Endothelial cell (in vitro differentiated cells): ENCODE measurements at regions not wholly inside any gene's neighbourhood (a gene's known extent, or its start where the extent isn't known, plus 50 kb on each side); places are given as distances from the start of the nearest gene placed in this dataset.
A peak's percentile ranks its signal among the peaks of the same experiment; 100 is the strongest.

Experiments
- DNase-seq: peaks from one replicate; pipeline ENCODE4 v3.0.0; 2021; ENCODE audit warnings: low spot score
- H3K27ac Mint-ChIP-seq: one replicate; pipeline ENCODE4 v1.8.0; 2021; ENCODE audit warnings: mixed read lengths, inconsistent platforms; ENCODE audit not compliant: unreplicated experiment
- H3K27me3 Mint-ChIP-seq: one replicate; pipeline ENCODE4 v1.8.0; 2021; ENCODE audit warnings: mild to moderate bottlenecking, moderate library complexity, mixed read lengths, inconsistent platforms; ENCODE audit not compliant: unreplicated experiment
- H3K36me3 Mint-ChIP-seq: one replicate; pipeline ENCODE4 v1.8.0; 2021; ENCODE audit warnings: mild to moderate bottlenecking, low read depth, mixed read lengths, inconsistent platforms; ENCODE audit not compliant: unreplicated experiment
- H3K4me1 Mint-ChIP-seq: one replicate; pipeline ENCODE4 v1.8.0; 2021; ENCODE audit warnings: mild to moderate bottlenecking, mixed read lengths, inconsistent platforms; ENCODE audit not compliant: unreplicated experiment
- H3K4me3 Mint-ChIP-seq: one replicate; pipeline ENCODE4 v1.8.0; 2021; ENCODE audit warnings: mild to moderate bottlenecking, mixed read lengths, inconsistent platforms; ENCODE audit not compliant: unreplicated experiment
- H3K9me3 Mint-ChIP-seq: one replicate; pipeline ENCODE4 v1.8.0; 2021; ENCODE audit warnings: mixed read lengths, inconsistent platforms; ENCODE audit not compliant: unreplicated experiment
- TF ChIP-seq, protein P1 (sequence below): fragments of 200-600 bp; sonication (generic); IDR thresholded peaks from one replicate; pipeline ENCODE4 v1.5.0; 2021; ENCODE audit warnings: antibody characterized with exemption; ENCODE audit not compliant: unreplicated experiment

DNA sequence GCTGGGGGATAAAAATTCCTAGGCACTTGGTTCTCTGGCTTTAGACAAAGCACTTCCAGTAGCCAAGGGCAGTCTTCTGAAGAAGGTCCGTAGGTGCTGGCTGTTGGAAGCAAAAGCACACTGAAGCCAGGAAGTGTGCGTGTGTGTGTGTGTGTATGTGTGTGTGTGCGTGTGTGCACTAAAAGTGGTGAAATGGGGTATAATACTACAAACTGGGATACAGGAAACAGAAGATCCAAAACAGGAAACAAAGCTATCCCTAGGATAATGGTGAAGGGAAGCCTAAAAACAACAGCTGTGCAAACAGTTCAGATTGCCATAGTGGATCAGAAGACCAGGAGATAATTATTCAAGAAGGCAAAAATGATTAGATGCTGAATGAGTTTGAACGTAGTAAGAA, 103.4 kb downstream of the IL20RB start:
- TF ChIP-seq, protein P1, sequence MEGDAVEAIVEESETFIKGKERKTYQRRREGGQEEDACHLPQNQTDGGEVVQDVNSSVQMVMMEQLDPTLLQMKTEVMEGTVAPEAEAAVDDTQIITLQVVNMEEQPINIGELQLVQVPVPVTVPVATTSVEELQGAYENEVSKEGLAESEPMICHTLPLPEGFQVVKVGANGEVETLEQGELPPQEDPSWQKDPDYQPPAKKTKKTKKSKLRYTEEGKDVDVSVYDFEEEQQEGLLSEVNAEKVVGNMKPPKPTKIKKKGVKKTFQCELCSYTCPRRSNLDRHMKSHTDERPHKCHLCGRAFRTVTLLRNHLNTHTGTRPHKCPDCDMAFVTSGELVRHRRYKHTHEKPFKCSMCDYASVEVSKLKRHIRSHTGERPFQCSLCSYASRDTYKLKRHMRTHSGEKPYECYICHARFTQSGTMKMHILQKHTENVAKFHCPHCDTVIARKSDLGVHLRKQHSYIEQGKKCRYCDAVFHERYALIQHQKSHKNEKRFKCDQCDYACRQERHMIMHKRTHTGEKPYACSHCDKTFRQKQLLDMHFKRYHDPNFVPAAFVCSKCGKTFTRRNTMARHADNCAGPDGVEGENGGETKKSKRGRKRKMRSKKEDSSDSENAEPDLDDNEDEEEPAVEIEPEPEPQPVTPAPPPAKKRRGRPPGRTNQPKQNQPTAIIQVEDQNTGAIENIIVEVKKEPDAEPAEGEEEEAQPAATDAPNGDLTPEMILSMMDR = no peak
- Mint-ChIP-seq H3K4me1 (peaks cover 47% of the 10 kb centered on the region), H3K4me3 (no peak overlapping the region), H3K27ac (peak overlapping the region; percentile 97), H3K27me3 (peaks cover 2% of the 10 kb centered on the region), H3K9me3 (no peaks in the 10 kb centered on the region), H3K36me3 (no peaks in the 10 kb centered on the region)
- peak; percentile 64 for DNase-seq

DNA sequence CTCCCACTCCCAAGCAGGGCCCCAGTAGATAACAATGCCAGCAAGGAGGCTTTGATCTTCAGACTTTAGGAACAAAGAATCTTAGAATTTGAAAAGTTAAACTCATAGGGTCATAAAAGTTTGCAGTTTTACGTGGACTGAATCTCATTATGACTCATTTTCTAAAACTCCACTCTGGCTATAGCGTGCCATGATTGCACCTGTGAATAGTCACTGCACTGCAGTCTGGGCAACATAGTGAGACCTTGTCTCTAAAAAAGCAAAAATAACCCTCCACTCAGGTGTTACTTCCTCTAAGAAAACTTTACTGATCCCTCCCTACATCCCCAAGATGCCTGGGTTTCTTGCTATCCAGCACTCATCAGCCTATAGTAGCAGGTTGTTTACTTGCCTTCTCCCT, 104.5 kb downstream of the IL20RB start:
- no peaks in the 10 kb centered on the region for H3K36me3 Mint-ChIP-seq
- no peak for DNase-seq
- TF ChIP-seq, protein P1 = no peak
- H3K9me3 Mint-ChIP-seq = no peaks in the 10 kb centered on the region
- H3K27me3 Mint-ChIP-seq = peaks cover 2% of the 10 kb centered on the region
- H3K4me3 Mint-ChIP-seq = no peak overlapping the region
- peaks cover 57% of the 10 kb centered on the region for H3K4me1 Mint-ChIP-seq
- peak overlapping the region; percentile 97 for H3K27ac Mint-ChIP-seq

DNA sequence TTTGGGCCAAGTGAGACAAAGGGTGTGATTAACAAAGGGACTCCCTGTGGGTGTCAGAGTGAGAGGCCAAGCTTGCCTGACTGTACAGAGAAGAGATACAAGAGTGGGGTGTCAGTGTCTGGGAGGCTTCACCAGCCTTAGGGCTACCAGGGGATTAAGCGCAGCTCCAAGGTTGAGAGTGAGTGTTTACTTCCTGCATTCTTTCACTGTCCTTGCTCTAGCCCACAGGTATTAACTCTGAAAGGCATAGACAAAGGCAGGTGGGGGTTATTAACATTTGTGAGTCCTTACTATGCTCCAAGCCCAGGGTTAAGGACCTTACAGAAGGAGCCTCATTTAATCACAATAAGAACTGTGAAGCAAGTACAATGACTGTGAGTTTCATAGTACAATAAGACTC, 107.6 kb downstream of the IL20RB start:
- Mint-ChIP-seq H3K4me1 (peaks cover 64% of the 10 kb centered on the region), H3K27ac (no peak overlapping the region), H3K9me3 (no peaks in the 10 kb centered on the region), H3K36me3 (no peaks in the 10 kb centered on the region), H3K27me3 (no peaks in the 10 kb centered on the region), H3K4me3 (no peak overlapping the region)
- DNase-seq = no peak
- TF ChIP-seq, protein P1 = no peak

DNA sequence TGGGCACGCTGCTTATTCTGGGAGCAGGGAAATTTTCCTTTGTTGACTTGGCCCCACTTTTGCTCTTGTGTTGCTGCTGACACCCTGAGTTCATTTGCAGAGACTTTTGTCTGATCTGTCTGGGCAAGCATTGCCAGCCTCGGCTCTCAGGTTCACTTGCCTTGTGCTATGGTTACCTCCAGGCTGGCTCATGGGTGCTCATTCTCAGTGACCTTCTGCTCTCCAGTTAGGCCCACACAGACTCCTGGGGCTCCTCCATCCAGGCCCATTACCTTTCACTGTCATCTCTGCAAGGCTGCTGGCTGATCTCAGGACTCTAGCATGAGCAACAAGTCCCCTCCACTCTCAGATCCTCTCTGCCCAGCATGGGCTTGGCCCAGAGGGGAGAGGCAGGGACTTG, 108.3 kb downstream of the IL20RB start:
- H3K9me3 Mint-ChIP-seq = no peaks in the 10 kb centered on the region
- no peak overlapping the region for H3K4me3 Mint-ChIP-seq

DNA sequence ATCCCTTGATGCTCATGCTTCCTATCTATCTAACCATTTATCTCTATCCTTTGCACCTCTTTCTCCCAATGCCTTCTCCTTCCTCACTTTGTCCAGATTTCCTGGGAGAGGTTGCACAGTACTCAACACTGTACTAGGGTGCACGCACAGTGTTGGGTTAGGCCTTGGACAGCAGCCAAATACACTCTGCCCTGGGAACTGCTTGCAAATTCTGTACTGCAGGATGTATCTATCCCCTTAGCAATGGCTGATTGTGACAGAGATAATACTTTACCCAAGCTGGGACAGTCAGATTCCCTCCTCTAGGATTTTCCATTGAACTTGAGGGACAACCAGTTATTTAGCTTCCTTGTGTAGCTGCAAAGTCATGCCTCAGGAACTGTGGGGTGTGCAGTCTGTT, 113.3 kb downstream of the IL20RB start:
- Mint-ChIP-seq H3K27me3 (peaks cover 2% of the 10 kb centered on the region), H3K27ac (no peak overlapping the region), H3K4me3 (no peak overlapping the region), H3K4me1 (peaks cover 37% of the 10 kb centered on the region), H3K36me3 (no peaks in the 10 kb centered on the region), H3K9me3 (no peaks in the 10 kb centered on the region)
- TF ChIP-seq, protein P1 = no peak
- no peak for DNase-seq

More for the DNA sequence above, 108.3 kb downstream of the IL20RB start:
- Mint-ChIP-seq H3K27me3 (no peaks in the 10 kb centered on the region), H3K36me3 (no peaks in the 10 kb centered on the region), H3K4me1 (peaks cover 59% of the 10 kb centered on the region), H3K27ac (no peak overlapping the region)
- no peak for DNase-seq
- TF ChIP-seq, protein P1 = no peak
